ENCODE measurements at regions not wholly inside any gene's neighbourhood (a gene's known extent, or its start where the extent isn't known, plus 50 kb on each side); places are given as distances from the start of the nearest gene placed in this dataset.

GRCh38 chr3:4047366-4047765 lies 248.1 kb downstream of the LRRN1 start:
- Histone ChIP-seq H3K27me3 (no peaks in the 10 kb centered on the region), H3K4me1 (no peaks in the 10 kb centered on the region), H3K9me3 (no peaks in the 10 kb centered on the region), H3K27ac (no peak overlapping the region), H3K36me3 (no peaks in the 10 kb centered on the region), H3K4me3 (no peak overlapping the region)
- DNase-seq (ENCODE audit: low spot score in 2 of 2), result no peak
- 90% methylated on average over 1 of the region's 1 CpG for WGBS
- TF ChIP-seq POLR2AphosphoS5 (IDR thresholded peaks at IDR 0.05) (no peak), POLR2A (IDR thresholded peaks at IDR 0.05) (no peak), EP300 (IDR thresholded peaks at IDR 0.05) (no peak), CTCF (IDR thresholded peaks at IDR 0.05) (no peak)

GRCh38 chr3:4052706-4053105 lies 250.5 kb upstream of the SETMAR start:
- WGBS, result 100% methylated on average over 1 of the region's 1 CpG
- Histone ChIP-seq H3K27me3 (no peaks in the 10 kb centered on the region), H3K9me3 (no peaks in the 10 kb centered on the region), H3K27ac (no peak overlapping the region), H3K4me1 (no peaks in the 10 kb centered on the region), H3K4me3 (no peak overlapping the region), H3K36me3 (no peaks in the 10 kb centered on the region)
- no peak for TF ChIP-seq POLR2A (IDR thresholded peaks at IDR 0.05)
- TF ChIP-seq POLR2AphosphoS5 (IDR thresholded peaks at IDR 0.05), result no peak
- no peak for TF ChIP-seq CTCF (IDR thresholded peaks at IDR 0.05)
- TF ChIP-seq EP300 (IDR thresholded peaks at IDR 0.05), result no peak
- DNase-seq (ENCODE audit: low spot score in 2 of 2), result no peak

GRCh38 chr3:4053975-4054374 lies 249.2 kb upstream of the SETMAR start:
- DNase-seq (ENCODE audit: low spot score in 2 of 2), result no peak
- 76% methylated on average over 2 of the region's 2 CpGs for WGBS
- no peak overlapping the region for H3K4me3 ChIP-seq
- TF ChIP-seq CTCF (IDR thresholded peaks at IDR 0.05), result no peak
- no peaks in the 10 kb centered on the region for H3K9me3 ChIP-seq
- no peaks in the 10 kb centered on the region for H3K36me3 ChIP-seq
- no peaks in the 10 kb centered on the region for H3K27me3 ChIP-seq
- no peaks in the 10 kb centered on the region for H3K4me1 ChIP-seq
- no peak overlapping the region for H3K27ac ChIP-seq

- 43% methylated on average over 5 of the region's 5 CpGs for WGBS
Measured at GRCh38 chr3:4060064-4060463, 243.1 kb upstream of the SETMAR start.

GRCh38 chr3:4060603-4061002 lies 242.6 kb upstream of the SETMAR start:
- H3K27ac ChIP-seq, result no peak overlapping the region
- TF ChIP-seq POLR2AphosphoS5 (IDR thresholded peaks at IDR 0.05), result no peak
- no peak for TF ChIP-seq POLR2A (IDR thresholded peaks at IDR 0.05)
- no peak for TF ChIP-seq EP300 (IDR thresholded peaks at IDR 0.05)
- no peak for TF ChIP-seq CTCF (IDR thresholded peaks at IDR 0.05)
- no peaks in the 10 kb centered on the region for H3K36me3 ChIP-seq

More at GRCh38 chr3:4060064-4060463, 243.1 kb upstream of the SETMAR start:
- Histone ChIP-seq H3K4me1 (no peaks in the 10 kb centered on the region), H3K4me3 (no peak overlapping the region), H3K9me3 (no peaks in the 10 kb centered on the region), H3K27ac (no peak overlapping the region), H3K27me3 (no peaks in the 10 kb centered on the region), H3K36me3 (no peaks in the 10 kb centered on the region)
- DNase-seq (ENCODE audit: low spot score in 2 of 2), result no peak
- TF ChIP-seq CTCF (IDR thresholded peaks at IDR 0.05) (no peak), POLR2AphosphoS5 (IDR thresholded peaks at IDR 0.05) (no peak), EP300 (IDR thresholded peaks at IDR 0.05) (no peak), POLR2A (IDR thresholded peaks at IDR 0.05) (no peak)

More at GRCh38 chr3:4060603-4061002, 242.6 kb upstream of the SETMAR start:
- no peak overlapping the region for H3K4me3 ChIP-seq
- H3K27me3 ChIP-seq, result no peaks in the 10 kb centered on the region
- no peak for DNase-seq (ENCODE audit: low spot score in 2 of 2)
- WGBS, result 87% methylated on average over 1 of the region's 1 CpG
- no peaks in the 10 kb centered on the region for H3K9me3 ChIP-seq
- no peaks in the 10 kb centered on the region for H3K4me1 ChIP-seq

Measured in suprapubic skin (tissue), 4 donors.